ENCODE measurements at regions not wholly inside any gene's neighbourhood (a gene's known extent, or its start where the extent isn't known, plus 50 kb on each side); places are given as distances from the start of the nearest gene placed in this dataset.

- Mint-ChIP-seq H3K4me1 (no peaks in the 10 kb centered on the region), H3K4me3 (no peak overlapping the region), H3K27ac (no peak overlapping the region), H3K36me3 (ENCODE audit: low read depth) (no peaks in the 10 kb centered on the region), H3K9me3 (ENCODE audit: low read depth) (peaks cover 3% of the 10 kb centered on the region), H3K27me3 (peaks cover 7% of the 10 kb centered on the region)
- ChIA-PET CTCF (no interaction called here), POLR2A (no interaction called here)
- no peak for DNase-seq
- intact Hi-C loops (cut with DNase I, micrococcal nuclease): no loop called here
- ATAC-seq: no peak
These were observed 73.7 kb upstream of the PFKP start for GRCh38 chr10:2993636-2994035.

DNA sequence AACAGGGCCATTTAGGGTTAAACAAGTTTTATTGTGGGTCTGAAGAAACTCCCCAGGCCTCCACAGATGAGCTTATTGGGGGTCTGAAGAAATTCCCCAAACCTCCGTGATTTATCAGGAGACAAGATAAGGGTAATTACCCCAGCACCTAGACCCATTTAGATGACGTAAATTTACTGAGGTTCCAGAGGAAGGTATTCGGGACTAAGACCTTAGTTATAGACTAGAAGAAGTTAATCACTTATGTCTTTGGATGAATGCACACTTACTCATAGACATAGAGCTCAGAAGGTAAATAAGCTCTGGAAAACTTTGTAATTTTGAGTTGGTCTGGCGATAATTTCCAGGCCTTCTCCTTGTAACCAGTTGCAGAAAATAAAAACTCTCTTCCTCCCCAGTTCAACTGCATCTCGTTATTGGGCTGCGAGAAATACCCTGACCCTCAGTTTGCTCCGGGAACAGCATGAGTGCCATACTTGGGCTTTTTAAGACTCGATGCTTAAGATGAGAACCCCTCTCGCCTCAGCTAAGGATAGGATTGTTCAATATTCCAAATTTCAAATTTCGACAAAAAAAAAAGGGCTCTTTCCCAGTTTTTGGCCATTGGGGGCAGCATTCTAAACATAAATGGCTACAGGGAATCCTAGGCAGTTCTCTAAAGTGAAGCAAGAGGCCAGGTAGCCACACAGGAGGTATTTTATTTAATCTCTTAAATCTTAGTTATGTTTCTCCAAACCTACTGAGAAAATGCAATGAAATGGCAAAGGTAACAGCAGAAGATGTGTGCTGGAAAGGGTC lies 74.7 kb upstream of the PFKP start:
- Mint-ChIP-seq H3K27ac (no peak overlapping the region), H3K4me3 (no peak overlapping the region), H3K36me3 (ENCODE audit: low read depth) (no peaks in the 10 kb centered on the region), H3K4me1 (no peaks in the 10 kb centered on the region), H3K9me3 (ENCODE audit: low read depth) (peaks cover 6% of the 10 kb centered on the region), H3K27me3 (peaks cover 18% of the 10 kb centered on the region)
- CTCF ChIA-PET: interaction anchor here (0.7 kb wide), 2 partner anchors 95 to 100 kb away, joined by 3 to 5 read pairs; no protein-coding TSS in a partner anchor
- intact Hi-C loops (cut with DNase I, micrococcal nuclease): no loop called here
- ATAC-seq (no peak), DNase-seq (no peak)
- POLR2A ChIA-PET: no interaction called here

DNA sequence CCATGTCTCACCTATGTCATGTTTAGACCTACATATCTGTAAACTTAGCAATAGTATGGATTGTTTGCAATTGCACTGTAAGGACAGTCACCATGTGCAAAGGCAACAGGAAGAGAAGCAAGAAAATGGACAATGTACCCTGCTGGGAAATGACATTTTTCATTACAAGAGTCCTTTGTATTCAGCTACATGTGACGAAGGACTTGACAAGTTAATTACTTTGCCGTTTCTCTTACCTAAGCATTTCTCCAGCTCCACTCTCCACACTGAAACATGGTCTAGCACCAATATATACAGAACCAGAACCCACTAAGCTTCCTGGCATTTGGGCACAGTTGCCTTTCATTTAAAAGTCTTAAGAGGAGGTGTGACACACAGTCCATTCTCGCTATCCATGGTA lies 76.6 kb upstream of the PFKP start:
- CTCF ChIA-PET: interaction anchor here (0.5 to 0.6 kb wide), 2 partner anchors 16 to 127 kb away, joined by 3 to 4 read pairs; no protein-coding TSS in a partner anchor
- Mint-ChIP-seq H3K4me3 (no peak overlapping the region), H3K27me3 (peaks cover 31% of the 10 kb centered on the region), H3K27ac (no peak overlapping the region), H3K36me3 (ENCODE audit: low read depth) (no peaks in the 10 kb centered on the region), H3K9me3 (ENCODE audit: low read depth) (peaks cover 6% of the 10 kb centered on the region), H3K4me1 (peaks cover 4% of the 10 kb centered on the region)
- POLR2A ChIA-PET: no interaction called here
- intact Hi-C loops (cut with DNase I, micrococcal nuclease): no loop called here
- no peak for ATAC-seq
- DNase-seq: no peak

DNA sequence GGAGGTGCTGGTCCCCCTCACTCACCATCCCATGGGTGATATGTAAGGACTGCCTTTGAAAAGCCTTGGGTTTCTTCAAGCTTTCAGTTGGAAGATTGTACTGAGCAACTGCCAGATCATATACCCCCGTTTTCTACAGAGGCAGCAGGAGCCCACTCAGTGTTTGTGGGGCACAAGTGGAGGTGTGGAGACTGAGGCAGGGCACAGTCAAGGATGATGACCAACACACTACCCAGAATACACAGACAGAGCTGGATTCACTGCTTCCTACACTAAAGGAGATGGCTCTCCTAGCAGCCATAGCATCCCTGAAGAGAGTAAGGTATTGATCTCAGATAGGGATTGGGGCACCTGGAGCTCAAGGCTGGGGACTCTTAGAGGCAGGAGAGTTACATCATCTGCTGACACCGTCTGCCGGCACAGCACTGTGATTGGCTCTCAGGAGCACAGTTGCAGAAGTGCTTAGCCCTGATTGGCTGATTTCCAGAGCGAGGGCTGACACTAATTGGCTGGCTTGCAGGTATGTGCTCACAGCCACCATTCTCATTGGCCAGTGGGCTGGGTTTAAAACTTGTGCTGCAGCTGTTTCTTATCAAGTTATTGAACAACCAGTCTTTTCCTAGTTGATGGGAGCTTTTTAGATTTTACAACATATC lies 77.9 kb upstream of the PFKP start:
- Mint-ChIP-seq H3K36me3 (ENCODE audit: low read depth) (no peaks in the 10 kb centered on the region), H3K9me3 (ENCODE audit: low read depth) (peaks cover 6% of the 10 kb centered on the region), H3K27me3 (peaks cover 34% of the 10 kb centered on the region), H3K4me3 (no peak overlapping the region), H3K27ac (no peak overlapping the region), H3K4me1 (peaks cover 4% of the 10 kb centered on the region)
- ChIA-PET POLR2A (interaction anchor here (0.8 kb wide), 1 partner anchor 18 kb away, joined by 3 read pairs; no protein-coding TSS in a partner anchor), CTCF (no interaction called here)
- intact Hi-C loops (cut with DNase I, micrococcal nuclease): no loop called here
- no peak for ATAC-seq
- DNase-seq: no peak

DNA sequence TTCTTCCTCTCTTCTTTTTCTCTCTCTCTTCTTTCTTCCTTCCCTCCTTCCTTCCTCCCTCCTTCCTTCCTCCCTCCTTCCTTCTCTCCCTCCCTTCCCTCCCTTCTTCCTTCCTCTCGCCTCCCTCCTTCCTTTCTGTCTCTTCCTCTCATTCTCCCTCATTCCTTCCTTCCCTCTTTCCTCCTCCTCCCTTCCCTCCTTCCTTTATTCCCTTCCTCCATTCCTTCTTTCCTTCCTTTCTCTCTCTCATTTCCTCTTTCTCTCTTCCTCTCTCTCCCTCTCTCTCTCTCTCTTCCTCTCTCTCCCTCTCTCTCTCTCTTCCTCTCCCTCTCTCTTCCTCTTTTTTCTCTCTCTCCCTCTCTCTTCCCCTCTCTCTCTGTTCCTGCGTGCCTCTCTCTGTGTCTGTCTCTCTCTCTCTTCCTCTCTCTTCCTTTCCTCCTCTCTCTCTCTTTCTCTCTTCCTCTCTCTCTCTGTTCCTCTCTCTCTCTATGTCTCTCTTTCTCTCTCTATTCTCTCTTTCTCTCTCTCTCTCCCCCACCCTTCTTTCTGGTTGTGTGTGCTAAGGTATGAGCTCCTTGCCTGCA lies 80.1 kb upstream of the PFKP start:
- Mint-ChIP-seq H3K27ac (no peak overlapping the region), H3K4me1 (peaks cover 4% of the 10 kb centered on the region), H3K36me3 (ENCODE audit: low read depth) (no peaks in the 10 kb centered on the region), H3K27me3 (peaks cover 38% of the 10 kb centered on the region), H3K4me3 (no peak overlapping the region), H3K9me3 (ENCODE audit: low read depth) (peaks cover 6% of the 10 kb centered on the region)
- POLR2A ChIA-PET: no interaction called here
- no peak for DNase-seq
- intact Hi-C loops (cut with DNase I, micrococcal nuclease): no loop called here
- CTCF ChIA-PET: interaction anchor here (1.8 kb wide), 1 partner anchor 12 kb away, joined by 3 read pairs; no protein-coding TSS in a partner anchor
- ATAC-seq: no peak

- DNase-seq: no peak
- peaks cover 34% of the 10 kb centered on the region for H3K27me3 Mint-ChIP-seq
- intact Hi-C loops (cut with DNase I, micrococcal nuclease): no loop called here
- H3K4me3 Mint-ChIP-seq: no peak overlapping the region
- POLR2A ChIA-PET: no interaction called here
- H3K4me1 Mint-ChIP-seq: peaks cover 4% of the 10 kb centered on the region
- CTCF ChIA-PET: interaction anchor here (1.8 kb wide), 1 partner anchor 13 kb away, joined by 3 read pairs; no protein-coding TSS in a partner anchor
- H3K9me3 Mint-ChIP-seq (ENCODE audit: low read depth): peaks cover 6% of the 10 kb centered on the region
- no peak overlapping the region for H3K27ac Mint-ChIP-seq
- H3K36me3 Mint-ChIP-seq (ENCODE audit: low read depth): no peaks in the 10 kb centered on the region
- ATAC-seq: no peak
These were observed 81.0 kb upstream of the PFKP start for GRCh38 chr10:2986391-2986801.

GRCh38 chr10:2985729-2986232 lies 81.6 kb upstream of the PFKP start:
- H3K4me1 Mint-ChIP-seq: peaks cover 4% of the 10 kb centered on the region
- peaks cover 6% of the 10 kb centered on the region for H3K9me3 Mint-ChIP-seq (ENCODE audit: low read depth)
- no peak overlapping the region for H3K4me3 Mint-ChIP-seq
- no peak for ATAC-seq
- DNase-seq: no peak
- peaks cover 34% of the 10 kb centered on the region for H3K27me3 Mint-ChIP-seq
- ChIA-PET CTCF (interaction anchor here (0.7 to 1.8 kb wide), 4 partner anchors 9 to 57 kb away, joined by 3 to 4 read pairs (median 3); no protein-coding TSS in a partner anchor), POLR2A (no interaction called here)
- intact Hi-C loops (cut with DNase I, micrococcal nuclease): no loop called here
- no peaks in the 10 kb centered on the region for H3K36me3 Mint-ChIP-seq (ENCODE audit: low read depth)
- no peak overlapping the region for H3K27ac Mint-ChIP-seq

- POLR2A ChIA-PET: no interaction called here
- DNase-seq (no peak), ATAC-seq (no peak)
- Mint-ChIP-seq H3K27me3 (peaks cover 34% of the 10 kb centered on the region), H3K4me3 (no peak overlapping the region), H3K4me1 (peaks cover 4% of the 10 kb centered on the region), H3K36me3 (ENCODE audit: low read depth) (no peaks in the 10 kb centered on the region), H3K27ac (no peak overlapping the region), H3K9me3 (ENCODE audit: low read depth) (peaks cover 6% of the 10 kb centered on the region)
- intact Hi-C loops (cut with DNase I, micrococcal nuclease): no loop called here
- CTCF ChIA-PET: no interaction called here
These were observed 82.7 kb upstream of the PFKP start for GRCh38 chr10:2984682-2985081.

- Mint-ChIP-seq H3K36me3 (ENCODE audit: low read depth) (no peaks in the 10 kb centered on the region), H3K27me3 (peaks cover 19% of the 10 kb centered on the region), H3K9me3 (ENCODE audit: low read depth) (no peaks in the 10 kb centered on the region), H3K4me3 (no peak overlapping the region), H3K4me1 (peaks cover 6% of the 10 kb centered on the region), H3K27ac (no peak overlapping the region)
- intact Hi-C loops (cut with DNase I, micrococcal nuclease): no loop called here
- POLR2A ChIA-PET: no interaction called here
- no peak for DNase-seq
- CTCF ChIA-PET: interaction anchor here (1.0 kb wide), 1 partner anchor 54 kb away, joined by 5 read pairs; no protein-coding TSS in a partner anchor
- ATAC-seq: no peak
These were observed 85.2 kb upstream of the PFKP start for GRCh38 chr10:2982146-2982545.

DNA sequence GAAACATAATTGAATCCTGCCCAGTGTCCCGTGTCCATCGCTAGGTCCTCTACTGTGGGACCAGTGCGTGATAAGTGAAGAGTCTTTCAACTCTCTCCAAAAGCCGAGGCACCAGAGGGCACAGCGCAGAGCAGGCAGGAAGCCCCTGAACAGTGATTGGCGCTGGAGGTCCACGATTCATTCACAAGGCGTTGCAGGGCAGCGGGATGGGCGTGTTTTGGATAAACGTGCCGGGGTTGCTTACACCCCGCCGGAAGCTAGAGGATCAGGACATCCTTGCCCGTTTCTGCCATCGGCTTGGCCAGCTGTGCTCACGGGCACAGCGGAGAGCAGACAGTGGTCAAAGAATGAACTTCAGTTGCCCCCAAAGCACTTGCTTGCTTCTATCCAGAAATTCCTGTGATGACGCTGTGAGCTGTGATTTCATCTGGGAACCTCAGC lies 86.0 kb upstream of the PFKP start:
- ChIA-PET POLR2A (no interaction called here), CTCF (interaction anchor here (1.0 kb wide), 1 partner anchor 53 kb away, joined by 5 read pairs; no protein-coding TSS in a partner anchor)
- Mint-ChIP-seq H3K4me3 (no peak overlapping the region), H3K9me3 (ENCODE audit: low read depth) (no peaks in the 10 kb centered on the region), H3K27ac (no peak overlapping the region), H3K4me1 (peaks cover 6% of the 10 kb centered on the region), H3K36me3 (ENCODE audit: low read depth) (no peaks in the 10 kb centered on the region), H3K27me3 (peaks cover 13% of the 10 kb centered on the region)
- no peak for DNase-seq
- ATAC-seq: no peak
- intact Hi-C loops (cut with DNase I, micrococcal nuclease): no loop called here

GRCh38 chr10:2980791-2981360 lies 86.5 kb upstream of the PFKP start:
- intact Hi-C loops (cut with DNase I, micrococcal nuclease): no loop called here
- Mint-ChIP-seq H3K27me3 (peaks cover 9% of the 10 kb centered on the region), H3K27ac (no peak overlapping the region), H3K4me1 (peaks cover 2% of the 10 kb centered on the region), H3K36me3 (ENCODE audit: low read depth) (no peaks in the 10 kb centered on the region), H3K4me3 (no peak overlapping the region), H3K9me3 (ENCODE audit: low read depth) (no peaks in the 10 kb centered on the region)
- ATAC-seq (no peak), DNase-seq (no peak)
- CTCF ChIA-PET: no interaction called here
- POLR2A ChIA-PET: no interaction called here
